ENCODE measurements at regions not wholly inside any gene's neighbourhood (a gene's known extent, or its start where the extent isn't known, plus 50 kb on each side); places are given as distances from the start of the nearest gene placed in this dataset.
"Not testable (repeated sequence)": the region's sequence is repeated elsewhere in the genome, so short reads cannot be mapped to it uniquely, and the experiment has no call there.

DNA sequence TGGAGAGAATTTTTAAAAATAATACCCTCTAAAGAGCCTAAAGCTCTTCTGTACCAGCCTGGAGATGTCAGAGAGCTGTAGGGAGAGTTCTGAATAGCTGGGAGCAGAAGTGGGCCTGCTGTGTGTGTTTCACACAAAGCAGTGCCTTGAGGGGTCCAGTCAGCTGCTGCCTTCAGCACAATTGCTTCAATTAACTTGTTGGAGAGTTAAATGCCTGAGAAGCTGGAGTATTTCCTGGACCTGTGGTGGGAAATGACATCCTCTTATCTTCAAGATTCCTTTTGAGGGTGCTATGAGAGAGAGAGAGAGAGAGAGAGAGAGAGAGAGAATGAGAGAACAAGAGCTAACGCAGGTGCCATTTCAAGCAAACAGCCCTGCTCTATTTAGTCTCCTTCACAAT, 96.2 kb upstream of the IL1RAPL2 start (continued):
- TF ChIP-seq JUND (IDR thresholded peaks at IDR 0.05) = no peak
- TF ChIP-seq, protein P1, sequence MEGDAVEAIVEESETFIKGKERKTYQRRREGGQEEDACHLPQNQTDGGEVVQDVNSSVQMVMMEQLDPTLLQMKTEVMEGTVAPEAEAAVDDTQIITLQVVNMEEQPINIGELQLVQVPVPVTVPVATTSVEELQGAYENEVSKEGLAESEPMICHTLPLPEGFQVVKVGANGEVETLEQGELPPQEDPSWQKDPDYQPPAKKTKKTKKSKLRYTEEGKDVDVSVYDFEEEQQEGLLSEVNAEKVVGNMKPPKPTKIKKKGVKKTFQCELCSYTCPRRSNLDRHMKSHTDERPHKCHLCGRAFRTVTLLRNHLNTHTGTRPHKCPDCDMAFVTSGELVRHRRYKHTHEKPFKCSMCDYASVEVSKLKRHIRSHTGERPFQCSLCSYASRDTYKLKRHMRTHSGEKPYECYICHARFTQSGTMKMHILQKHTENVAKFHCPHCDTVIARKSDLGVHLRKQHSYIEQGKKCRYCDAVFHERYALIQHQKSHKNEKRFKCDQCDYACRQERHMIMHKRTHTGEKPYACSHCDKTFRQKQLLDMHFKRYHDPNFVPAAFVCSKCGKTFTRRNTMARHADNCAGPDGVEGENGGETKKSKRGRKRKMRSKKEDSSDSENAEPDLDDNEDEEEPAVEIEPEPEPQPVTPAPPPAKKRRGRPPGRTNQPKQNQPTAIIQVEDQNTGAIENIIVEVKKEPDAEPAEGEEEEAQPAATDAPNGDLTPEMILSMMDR (IDR thresholded peaks at IDR 0.05; ENCODE audit: low read depth, low read length, missing input control) = no peak

DNA sequence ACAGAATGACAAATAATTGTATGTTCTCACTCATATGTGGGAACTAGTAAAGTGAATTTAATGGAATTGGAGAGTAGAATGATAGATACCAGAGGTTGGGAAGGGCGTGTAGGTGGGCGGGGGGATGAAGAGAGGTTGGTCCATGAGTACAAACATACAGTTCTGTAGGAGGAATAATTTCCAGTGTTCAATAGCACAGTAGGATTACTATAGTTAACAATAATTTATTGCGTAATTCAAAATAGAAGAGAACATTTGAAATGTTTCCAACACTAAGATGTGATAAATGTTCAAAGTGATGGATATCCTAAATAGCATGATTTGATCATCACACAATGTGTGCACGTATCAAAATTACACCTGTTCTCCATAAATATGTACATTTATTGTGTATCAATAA, 106.2 kb upstream of the IL1RAPL2 start:
- Histone ChIP-seq H3K27ac (ENCODE audit: low read depth in 1 of 2, low read length in 2 of 2) (no peak overlapping the region), H3K27me3 (ENCODE audit: control insufficient read depth in 4 of 4, insufficient read depth in 4 of 4, low read length in 3 of 4) (no peaks in the 10 kb centered on the region), H3K36me3 (ENCODE audit: control insufficient read depth in 4 of 4, insufficient read depth in 3 of 4, low read depth in 1 of 4, low read length in 3 of 4) (no peaks in the 10 kb centered on the region), H3K9ac (ENCODE audit: low read depth in 1 of 2, low read length in 2 of 2) (no peak overlapping the region), H3K4me1 (ENCODE audit: control insufficient read depth in 4 of 4, insufficient read depth in 4 of 4, low read length in 3 of 4) (no peaks in the 10 kb centered on the region), H3K4me3 (ENCODE audit: low read depth in 1 of 3, low read length in 3 of 3) (no peak overlapping the region), H3K9me3 (ENCODE audit: control insufficient read depth in 4 of 4, low read length in 3 of 4) (no peaks in the 10 kb centered on the region)
- 87% methylated on average over 4 of the region's 4 CpGs for WGBS
- TF ChIP-seq NR2F2 (IDR thresholded peaks at IDR 0.05) (no peak), HNF4A (conservative IDR thresholded peaks at IDR 0.05) (no peak), GABPA (IDR thresholded peaks at IDR 0.05 in 1 of 2, conservative IDR thresholded peaks at IDR 0.05 in 1 of 2) (no peak), RXRA (IDR thresholded peaks at IDR 0.05) (no peak), JUND (IDR thresholded peaks at IDR 0.05) (no peak), EGR1 (IDR thresholded peaks at IDR 0.05; ENCODE audit: low read depth in 2 of 2) (no peak), HNF4G (IDR thresholded peaks at IDR 0.05) (no peak), YY1 (IDR thresholded peaks at IDR 0.05) (no peak), RAD21 (IDR thresholded peaks at IDR 0.05) (no peak), FOXA1 (IDR thresholded peaks at IDR 0.05) (no peak), FOXA2 (IDR thresholded peaks at IDR 0.05) (no peak), SP1 (IDR thresholded peaks at IDR 0.05) (no peak), TAF1 (conservative IDR thresholded peaks at IDR 0.05) (no peak)
- TF ChIP-seq, protein P2, sequence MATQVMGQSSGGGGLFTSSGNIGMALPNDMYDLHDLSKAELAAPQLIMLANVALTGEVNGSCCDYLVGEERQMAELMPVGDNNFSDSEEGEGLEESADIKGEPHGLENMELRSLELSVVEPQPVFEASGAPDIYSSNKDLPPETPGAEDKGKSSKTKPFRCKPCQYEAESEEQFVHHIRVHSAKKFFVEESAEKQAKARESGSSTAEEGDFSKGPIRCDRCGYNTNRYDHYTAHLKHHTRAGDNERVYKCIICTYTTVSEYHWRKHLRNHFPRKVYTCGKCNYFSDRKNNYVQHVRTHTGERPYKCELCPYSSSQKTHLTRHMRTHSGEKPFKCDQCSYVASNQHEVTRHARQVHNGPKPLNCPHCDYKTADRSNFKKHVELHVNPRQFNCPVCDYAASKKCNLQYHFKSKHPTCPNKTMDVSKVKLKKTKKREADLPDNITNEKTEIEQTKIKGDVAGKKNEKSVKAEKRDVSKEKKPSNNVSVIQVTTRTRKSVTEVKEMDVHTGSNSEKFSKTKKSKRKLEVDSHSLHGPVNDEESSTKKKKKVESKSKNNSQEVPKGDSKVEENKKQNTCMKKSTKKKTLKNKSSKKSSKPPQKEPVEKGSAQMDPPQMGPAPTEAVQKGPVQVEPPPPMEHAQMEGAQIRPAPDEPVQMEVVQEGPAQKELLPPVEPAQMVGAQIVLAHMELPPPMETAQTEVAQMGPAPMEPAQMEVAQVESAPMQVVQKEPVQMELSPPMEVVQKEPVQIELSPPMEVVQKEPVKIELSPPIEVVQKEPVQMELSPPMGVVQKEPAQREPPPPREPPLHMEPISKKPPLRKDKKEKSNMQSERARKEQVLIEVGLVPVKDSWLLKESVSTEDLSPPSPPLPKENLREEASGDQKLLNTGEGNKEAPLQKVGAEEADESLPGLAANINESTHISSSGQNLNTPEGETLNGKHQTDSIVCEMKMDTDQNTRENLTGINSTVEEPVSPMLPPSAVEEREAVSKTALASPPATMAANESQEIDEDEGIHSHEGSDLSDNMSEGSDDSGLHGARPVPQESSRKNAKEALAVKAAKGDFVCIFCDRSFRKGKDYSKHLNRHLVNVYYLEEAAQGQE (IDR thresholded peaks at IDR 0.05) = no peak
- TF ChIP-seq, protein P1 (IDR thresholded peaks at IDR 0.05; ENCODE audit: low read depth, low read length, missing input control) = no peak
- TF ChIP-seq, protein P3, sequence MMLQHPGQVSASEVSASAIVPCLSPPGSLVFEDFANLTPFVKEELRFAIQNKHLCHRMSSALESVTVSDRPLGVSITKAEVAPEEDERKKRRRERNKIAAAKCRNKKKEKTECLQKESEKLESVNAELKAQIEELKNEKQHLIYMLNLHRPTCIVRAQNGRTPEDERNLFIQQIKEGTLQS (IDR thresholded peaks at IDR 0.05) = no peak
- TF ChIP-seq, protein P4, sequence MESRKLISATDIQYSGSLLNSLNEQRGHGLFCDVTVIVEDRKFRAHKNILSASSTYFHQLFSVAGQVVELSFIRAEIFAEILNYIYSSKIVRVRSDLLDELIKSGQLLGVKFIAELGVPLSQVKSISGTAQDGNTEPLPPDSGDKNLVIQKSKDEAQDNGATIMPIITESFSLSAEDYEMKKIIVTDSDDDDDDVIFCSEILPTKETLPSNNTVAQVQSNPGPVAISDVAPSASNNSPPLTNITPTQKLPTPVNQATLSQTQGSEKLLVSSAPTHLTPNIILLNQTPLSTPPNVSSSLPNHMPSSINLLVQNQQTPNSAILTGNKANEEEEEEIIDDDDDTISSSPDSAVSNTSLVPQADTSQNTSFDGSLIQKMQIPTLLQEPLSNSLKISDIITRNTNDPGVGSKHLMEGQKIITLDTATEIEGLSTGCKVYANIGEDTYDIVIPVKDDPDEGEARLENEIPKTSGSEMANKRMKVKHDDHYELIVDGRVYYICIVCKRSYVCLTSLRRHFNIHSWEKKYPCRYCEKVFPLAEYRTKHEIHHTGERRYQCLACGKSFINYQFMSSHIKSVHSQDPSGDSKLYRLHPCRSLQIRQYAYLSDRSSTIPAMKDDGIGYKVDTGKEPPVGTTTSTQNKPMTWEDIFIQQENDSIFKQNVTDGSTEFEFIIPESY (IDR thresholded peaks at IDR 0.05) = no peak
- TF ChIP-seq, protein P5, sequence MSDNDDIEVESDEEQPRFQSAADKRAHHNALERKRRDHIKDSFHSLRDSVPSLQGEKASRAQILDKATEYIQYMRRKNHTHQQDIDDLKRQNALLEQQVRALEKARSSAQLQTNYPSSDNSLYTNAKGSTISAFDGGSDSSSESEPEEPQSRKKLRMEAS (IDR thresholded peaks at IDR 0.05) = no peak
- no peak for DNase-seq (ENCODE audit: low spot score)

DNA sequence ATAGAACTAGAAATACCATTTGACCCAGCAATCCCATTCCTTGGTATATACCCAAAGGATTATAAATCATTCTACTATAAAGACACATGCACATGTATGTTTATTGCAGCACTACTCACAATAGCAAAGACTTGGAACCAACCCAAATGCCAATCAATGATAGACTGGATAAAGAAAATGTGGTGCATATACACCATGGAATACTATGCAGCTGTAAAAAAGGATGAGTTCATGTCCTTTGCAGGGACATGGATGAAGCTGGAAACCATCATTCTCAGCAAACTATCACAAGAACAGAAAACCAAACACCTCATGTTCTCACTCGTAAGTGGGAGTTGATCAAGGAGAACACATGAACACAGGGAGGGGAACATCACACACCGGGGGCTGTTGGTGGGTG, 108.9 kb upstream of the IL1RAPL2 start:
- DNase-seq (ENCODE audit: low spot score); H3K4me3 ChIP-seq (ENCODE audit: low read depth in 1 of 3, low read length in 3 of 3); H3K9me3 ChIP-seq (ENCODE audit: control insufficient read depth in 4 of 4, low read length in 3 of 4); H3K9ac ChIP-seq (ENCODE audit: low read depth in 1 of 2, low read length in 2 of 2); H3K27me3 ChIP-seq (ENCODE audit: control insufficient read depth in 4 of 4, insufficient read depth in 4 of 4, low read length in 3 of 4); H3K27ac ChIP-seq (ENCODE audit: low read depth in 1 of 2, low read length in 2 of 2); H3K36me3 ChIP-seq (ENCODE audit: control insufficient read depth in 4 of 4, insufficient read depth in 3 of 4, low read depth in 1 of 4, low read length in 3 of 4); H3K4me1 ChIP-seq (ENCODE audit: control insufficient read depth in 4 of 4, insufficient read depth in 4 of 4, low read length in 3 of 4): not testable (repeated sequence)
- 84% methylated on average over 2 of the region's 2 CpGs for WGBS
